OCI-LY1 (cell line): ENCODE measurements at regions not wholly inside any gene's neighbourhood (a gene's known extent, or its start where the extent isn't known, plus 50 kb on each side); places are given as distances from the start of the nearest gene placed in this dataset.

ENCODE experiments used
- CTCF ChIP-seq: fragments of 200-600 bp; sonication (generic), shearing (Covaris generic); IDR thresholded peaks from 2 replicates; pipeline ENCODE4 v1.5.1; 2017; ENCODE audit warnings: mild to moderate bottlenecking, antibody characterized with exemption, low read length, moderate library complexity, mixed read lengths
- EZH2 ChIP-seq: fragments of 200-600 bp; sonication (generic), shearing (Covaris generic); IDR thresholded peaks from 2 replicates; pipeline ENCODE4 v1.8.0; 2017; ENCODE audit warnings: borderline replicate concordance, mixed run types, mild to moderate bottlenecking, antibody characterized with exemption, low read length, moderate library complexity, mixed read lengths

- no peak for TF ChIP-seq EZH2
- no peak for TF ChIP-seq CTCF
Observed at GRCh38 chr3:193790086-193790990, 197.3 kb downstream of the OPA1 start.
